ENCODE measurements at regions not wholly inside any gene's neighbourhood (a gene's known extent, or its start where the extent isn't known, plus 50 kb on each side); places are given as distances from the start of the nearest gene placed in this dataset.

DNA sequence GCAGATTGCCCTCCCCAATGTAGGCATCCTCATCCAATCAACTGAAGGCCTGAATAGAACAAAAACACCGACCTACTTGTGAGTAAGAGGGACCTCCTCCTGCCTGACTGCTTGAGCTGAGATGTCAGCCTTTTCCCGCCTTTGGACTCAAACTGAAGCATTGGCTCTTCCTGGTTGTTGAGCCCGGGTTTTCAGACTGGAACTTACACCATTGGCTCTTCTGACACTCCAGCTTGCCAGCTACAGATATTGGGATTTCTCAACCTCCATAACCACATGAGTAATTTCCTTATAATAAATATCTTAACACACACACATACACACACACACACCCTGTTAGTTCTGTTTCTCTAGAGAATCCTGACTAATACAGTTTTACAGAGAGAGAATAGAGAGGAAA, 173.4 kb upstream of the NTF3 start:
- Mint-ChIP-seq H3K4me3 (no peak overlapping the region), H3K9me3 (no peaks in the 10 kb centered on the region), H3K4me1 (ENCODE audit: low read depth) (no peaks in the 10 kb centered on the region), H3K27me3 (peaks cover 5% of the 10 kb centered on the region), H3K36me3 (ENCODE audit: low read depth) (no peaks in the 10 kb centered on the region), H3K27ac (no peak overlapping the region)
- no peak for ATAC-seq (ENCODE audit: poor library complexity)
- intact Hi-C loops (cut with DNase I, micrococcal nuclease): no loop called here
- POLR2A ChIA-PET: no interaction called here
- H3K9me3 ChIP-seq (ENCODE audit: control insufficient read depth in 1 of 2, insufficient read depth in 1 of 2, low read length in 2 of 2): no peaks in the 10 kb centered on the region
- H3K4me3 ChIP-seq (ENCODE audit: low read length): no peak overlapping the region
- no peak overlapping the region for H3K27ac ChIP-seq (ENCODE audit: low read depth in 1 of 2, low read length in 2 of 2)
- CTCF ChIA-PET: no interaction called here
- TF ChIP-seq, protein P1, sequence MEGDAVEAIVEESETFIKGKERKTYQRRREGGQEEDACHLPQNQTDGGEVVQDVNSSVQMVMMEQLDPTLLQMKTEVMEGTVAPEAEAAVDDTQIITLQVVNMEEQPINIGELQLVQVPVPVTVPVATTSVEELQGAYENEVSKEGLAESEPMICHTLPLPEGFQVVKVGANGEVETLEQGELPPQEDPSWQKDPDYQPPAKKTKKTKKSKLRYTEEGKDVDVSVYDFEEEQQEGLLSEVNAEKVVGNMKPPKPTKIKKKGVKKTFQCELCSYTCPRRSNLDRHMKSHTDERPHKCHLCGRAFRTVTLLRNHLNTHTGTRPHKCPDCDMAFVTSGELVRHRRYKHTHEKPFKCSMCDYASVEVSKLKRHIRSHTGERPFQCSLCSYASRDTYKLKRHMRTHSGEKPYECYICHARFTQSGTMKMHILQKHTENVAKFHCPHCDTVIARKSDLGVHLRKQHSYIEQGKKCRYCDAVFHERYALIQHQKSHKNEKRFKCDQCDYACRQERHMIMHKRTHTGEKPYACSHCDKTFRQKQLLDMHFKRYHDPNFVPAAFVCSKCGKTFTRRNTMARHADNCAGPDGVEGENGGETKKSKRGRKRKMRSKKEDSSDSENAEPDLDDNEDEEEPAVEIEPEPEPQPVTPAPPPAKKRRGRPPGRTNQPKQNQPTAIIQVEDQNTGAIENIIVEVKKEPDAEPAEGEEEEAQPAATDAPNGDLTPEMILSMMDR (IDR thresholded peaks at IDR 0.05): no peak
- DNase-seq: no peak
- H3K4me1 ChIP-seq (ENCODE audit: insufficient read depth, low read length): no peaks in the 10 kb centered on the region
- peaks cover 2 to 4% of the 10 kb centered on the region in 2 experiments for H3K27me3 ChIP-seq (ENCODE audit: control insufficient read depth in 1 of 2, insufficient read depth in 2 of 2, low read length in 2 of 2)
- H3K36me3 ChIP-seq (ENCODE audit: insufficient read depth, low read length): no peaks in the 10 kb centered on the region

DNA sequence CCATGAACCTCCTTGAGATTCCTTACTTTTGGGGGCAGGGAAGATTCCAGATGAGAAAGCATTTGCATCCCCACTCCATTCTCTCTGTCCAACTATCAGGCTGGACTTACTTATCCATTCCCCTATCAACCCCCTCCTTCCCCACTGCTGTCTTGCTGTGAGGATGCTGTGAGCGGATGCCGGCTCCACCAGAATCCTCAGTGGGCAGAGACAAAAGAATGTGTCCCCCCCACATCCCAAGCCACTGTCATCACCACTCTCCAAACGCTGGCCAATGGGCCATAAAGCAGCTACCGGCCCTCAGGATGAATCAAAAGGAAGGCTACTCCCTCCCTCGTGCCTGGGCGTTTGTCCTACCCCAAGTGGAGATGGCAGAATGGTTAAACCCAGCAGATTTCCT, 173.0 kb upstream of the NTF3 start:
- POLR2A ChIA-PET: no interaction called here
- Histone ChIP-seq H3K27me3 (ENCODE audit: control insufficient read depth in 1 of 2, insufficient read depth in 2 of 2, low read length in 2 of 2) (peaks cover 2 to 4% of the 10 kb centered on the region in 2 experiments), H3K9me3 (ENCODE audit: control insufficient read depth in 1 of 2, insufficient read depth in 1 of 2, low read length in 2 of 2) (no peaks in the 10 kb centered on the region), H3K4me3 (ENCODE audit: low read length) (no peak overlapping the region), H3K36me3 (ENCODE audit: insufficient read depth, low read length) (no peaks in the 10 kb centered on the region), H3K27ac (ENCODE audit: low read depth in 1 of 2, low read length in 2 of 2) (no peak overlapping the region), H3K4me1 (ENCODE audit: insufficient read depth, low read length) (no peaks in the 10 kb centered on the region)
- Mint-ChIP-seq H3K9me3 (no peaks in the 10 kb centered on the region), H3K4me1 (ENCODE audit: low read depth) (no peaks in the 10 kb centered on the region), H3K36me3 (ENCODE audit: low read depth) (no peaks in the 10 kb centered on the region), H3K27ac (no peak overlapping the region), H3K27me3 (peaks cover 5% of the 10 kb centered on the region), H3K4me3 (no peak overlapping the region)
- ATAC-seq (ENCODE audit: poor library complexity) (no peak), DNase-seq (no peak)
- intact Hi-C loops (cut with DNase I, micrococcal nuclease): no loop called here
- CTCF ChIA-PET: no interaction called here
- TF ChIP-seq, protein P1 (IDR thresholded peaks at IDR 0.05): no peak

DNA sequence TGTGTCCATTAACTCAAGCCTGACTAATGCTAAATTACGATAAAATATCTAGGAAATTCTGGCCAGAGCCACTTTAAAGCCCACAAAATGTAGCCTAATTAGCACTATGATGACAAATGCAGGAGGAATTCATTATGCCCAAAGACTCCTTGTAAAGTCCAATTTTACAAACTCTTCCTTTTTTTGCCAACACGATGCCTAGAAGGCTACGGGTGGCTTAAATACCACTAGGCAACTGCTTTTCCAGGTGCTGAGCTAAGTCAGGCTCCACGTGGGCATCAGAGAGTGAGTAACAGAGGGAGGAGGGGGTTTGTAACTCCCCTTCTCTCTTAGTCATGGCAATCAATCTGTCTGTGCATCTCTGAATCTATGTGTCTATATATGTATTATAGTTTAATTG, 172.4 kb upstream of the NTF3 start:
- H3K36me3 Mint-ChIP-seq (ENCODE audit: low read depth): no peaks in the 10 kb centered on the region
- Histone ChIP-seq H3K27me3 (ENCODE audit: control insufficient read depth in 1 of 2, insufficient read depth in 2 of 2, low read length in 2 of 2) (peaks cover under 1 to 2% of the 10 kb centered on the region in 2 experiments), H3K9me3 (ENCODE audit: control insufficient read depth in 1 of 2, insufficient read depth in 1 of 2, low read length in 2 of 2) (no peaks in the 10 kb centered on the region), H3K4me3 (ENCODE audit: low read length) (no peak overlapping the region), H3K36me3 (ENCODE audit: insufficient read depth, low read length) (no peaks in the 10 kb centered on the region), H3K27ac (ENCODE audit: low read depth in 1 of 2, low read length in 2 of 2) (no peak overlapping the region), H3K4me1 (ENCODE audit: insufficient read depth, low read length) (no peaks in the 10 kb centered on the region)
- H3K27ac Mint-ChIP-seq: no peak overlapping the region
- TF ChIP-seq, protein P1 (IDR thresholded peaks at IDR 0.05): no peak
- ChIA-PET POLR2A (no interaction called here), CTCF (no interaction called here)
- peaks cover 5% of the 10 kb centered on the region for H3K27me3 Mint-ChIP-seq
- intact Hi-C loops (cut with DNase I, micrococcal nuclease): no loop called here
- no peaks in the 10 kb centered on the region for H3K4me1 Mint-ChIP-seq (ENCODE audit: low read depth)
- ATAC-seq (ENCODE audit: poor library complexity) (no peak), DNase-seq (no peak)
- no peak overlapping the region for H3K4me3 Mint-ChIP-seq
- no peaks in the 10 kb centered on the region for H3K9me3 Mint-ChIP-seq

Measured in CD4-positive, alpha-beta T cell (primary cell).